GM19452 (cell line): ENCODE measurements at regions not wholly inside any gene's neighbourhood (a gene's known extent, or its start where the extent isn't known, plus 50 kb on each side); places are given as distances from the start of the nearest gene placed in this dataset.

Experiments
- ATAC-seq: cut with Tn5 transposase; IDR thresholded peaks from one replicate; pipeline ENCODE4 v1.9.1; 2021; ENCODE audit not compliant: unreplicated experiment

DNA sequence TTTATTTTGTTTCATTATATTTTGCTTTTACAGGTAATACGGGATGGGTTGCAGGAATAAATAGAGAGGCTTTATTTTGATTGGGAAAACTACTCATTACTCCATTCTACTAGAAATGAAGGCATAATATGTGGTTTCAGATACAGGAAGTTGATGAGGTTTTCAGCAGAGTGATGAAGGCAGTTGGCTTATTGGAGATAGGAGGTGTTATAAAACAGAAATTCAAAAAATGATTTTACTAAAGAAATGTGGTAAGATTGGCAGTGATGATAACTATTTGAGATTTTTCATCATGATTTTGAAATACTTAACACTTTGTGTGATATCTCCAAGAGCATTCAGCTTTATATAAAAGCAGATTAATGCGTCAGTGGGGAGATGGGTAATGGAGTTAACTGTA lies 1445.7 kb upstream of the CADM2 start:
- no peak for ATAC-seq

DNA sequence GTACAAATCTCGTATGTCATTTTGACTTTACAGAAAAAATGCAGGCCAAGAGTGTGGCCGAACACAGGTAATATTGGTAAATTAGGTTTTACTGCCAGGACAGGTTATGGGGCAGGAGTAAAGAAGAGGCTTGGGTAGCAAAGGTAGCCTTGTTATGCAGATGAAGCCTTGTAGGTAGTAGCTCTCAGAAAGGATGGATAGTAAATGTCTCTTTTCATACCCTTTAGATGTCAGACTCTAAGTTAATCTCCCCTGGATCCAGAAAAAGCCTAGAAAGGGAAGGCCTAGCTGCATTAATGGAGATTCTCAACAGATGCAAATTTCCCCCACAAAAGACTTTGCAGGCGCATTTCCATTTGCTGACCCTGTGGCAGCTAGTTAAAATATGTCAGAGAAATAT lies 1445.1 kb upstream of the CADM2 start:
- no peak for ATAC-seq

DNA sequence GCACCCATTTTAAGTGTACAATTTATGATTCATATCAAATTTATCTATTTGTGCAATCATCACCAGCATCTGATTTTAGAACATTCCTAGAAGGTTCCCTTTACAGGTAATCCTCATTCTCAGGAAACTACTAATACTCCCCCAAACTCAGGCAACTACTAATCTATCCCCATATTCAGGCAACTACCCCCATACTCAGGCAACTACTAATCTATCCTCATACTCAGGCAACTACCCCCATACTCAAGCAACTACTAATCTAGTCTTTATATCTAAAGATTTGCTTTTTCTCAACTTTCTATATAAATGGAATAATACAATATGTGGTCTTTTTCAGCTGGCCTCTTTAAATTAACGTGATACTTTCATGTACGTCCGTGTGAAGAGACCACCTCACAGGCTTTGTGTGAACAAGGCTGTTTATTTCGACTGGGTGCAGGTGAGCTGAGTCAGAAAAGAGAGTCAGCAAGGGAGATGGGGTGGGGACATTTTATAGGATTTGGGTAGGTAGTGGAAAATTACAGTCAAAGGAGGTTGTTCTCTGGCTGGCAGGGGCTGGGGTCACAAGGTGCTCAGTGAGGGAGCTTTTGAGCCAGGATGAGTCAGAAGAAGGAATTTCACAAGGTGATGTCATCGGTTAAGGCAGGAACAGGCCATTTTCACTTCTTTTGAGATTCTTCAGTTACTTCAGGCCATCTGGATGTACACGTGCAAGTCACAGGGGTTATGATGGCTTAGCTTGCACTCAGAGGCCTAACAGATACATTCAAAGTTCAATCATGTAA lies 1444.5 kb upstream of the CADM2 start:
- ATAC-seq = no peak

DNA sequence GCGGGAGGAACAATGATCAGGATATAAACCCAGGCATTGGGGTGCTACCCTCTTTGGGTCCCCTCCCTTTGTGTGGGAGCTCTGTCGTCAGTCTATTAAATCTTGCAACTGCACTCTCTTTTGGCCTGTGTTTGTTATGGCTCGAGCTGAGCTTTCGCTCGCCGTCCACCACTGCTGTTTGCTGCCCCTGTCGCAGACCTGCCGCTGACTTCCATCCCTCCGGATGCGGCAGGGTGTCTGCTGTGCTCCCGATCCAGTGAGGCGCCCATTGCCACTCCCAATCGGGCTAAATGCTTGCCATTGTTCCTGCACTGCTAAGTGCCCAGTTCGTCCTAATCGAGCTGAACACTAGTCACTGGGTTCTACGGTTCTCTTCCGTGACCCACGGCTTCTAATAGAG lies 1443.7 kb upstream of the CADM2 start:
- no peak for ATAC-seq

DNA sequence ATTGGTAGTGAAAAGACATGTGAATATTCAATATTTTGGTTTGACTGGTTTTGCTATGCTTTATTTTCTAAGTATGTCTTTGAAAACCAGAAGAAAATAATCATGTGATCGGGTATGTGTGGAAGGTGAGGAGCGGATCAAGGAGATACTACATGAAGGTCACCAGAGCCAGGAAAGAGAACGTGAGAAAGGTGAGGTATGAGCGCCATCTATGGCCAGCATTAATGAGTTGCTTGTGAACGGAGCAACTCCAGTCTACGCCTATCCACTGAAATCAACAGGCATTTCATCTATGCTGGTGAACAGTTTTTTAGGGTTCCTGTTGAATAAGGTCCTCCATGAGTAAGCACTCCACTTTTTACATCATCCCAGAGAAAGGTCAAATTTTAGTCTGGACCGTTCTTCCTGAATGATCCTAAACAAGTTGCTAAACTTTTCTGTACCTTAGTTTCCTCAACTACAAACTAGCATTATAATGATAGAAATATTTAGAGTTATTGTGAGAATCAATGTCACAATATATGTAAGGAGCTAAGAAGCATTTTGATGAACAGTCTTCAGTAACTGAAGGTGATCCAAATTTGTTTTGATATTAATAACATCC lies 1435.2 kb upstream of the CADM2 start:
- ATAC-seq = peak; percentile 60

DNA sequence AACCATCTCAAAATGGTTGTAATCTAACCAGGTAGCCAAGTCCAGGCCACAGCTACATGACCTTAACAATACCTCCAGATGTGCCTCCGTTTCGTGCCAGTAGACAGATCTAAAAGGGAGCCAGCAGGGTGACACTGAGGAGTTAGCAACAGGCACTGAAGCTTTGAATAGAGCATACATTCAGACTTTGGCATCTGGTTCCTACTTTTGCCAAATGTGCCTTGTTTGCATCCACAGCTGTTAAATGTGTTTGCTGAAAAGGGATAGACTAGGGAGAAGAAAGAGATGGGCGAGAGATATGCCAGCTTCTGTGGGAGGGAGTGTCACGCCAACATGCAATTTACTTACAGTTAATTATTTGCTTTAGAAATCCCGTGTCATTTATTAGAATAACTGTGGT lies 1433.9 kb upstream of the CADM2 start:
- ATAC-seq = no peak

DNA sequence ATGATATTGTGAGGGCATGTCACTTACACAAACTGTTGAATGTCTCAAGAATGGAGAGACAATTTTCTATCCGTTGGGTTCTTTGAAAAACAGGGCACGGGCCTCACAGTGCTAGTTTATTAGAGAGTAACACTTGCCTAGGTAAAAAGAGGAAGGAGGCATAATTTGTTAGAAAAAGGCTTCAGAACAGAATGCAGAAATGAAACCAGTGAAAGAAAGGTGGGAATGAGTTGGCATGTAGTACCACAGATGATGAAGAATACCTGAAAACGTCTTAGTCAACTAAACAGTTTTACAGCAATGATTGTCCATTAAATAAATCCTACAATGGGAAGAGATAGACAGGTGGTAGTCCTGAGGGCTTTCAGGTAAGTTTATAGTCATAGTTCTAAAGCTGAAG lies 1399.7 kb upstream of the CADM2 start:
- no peak for ATAC-seq

DNA sequence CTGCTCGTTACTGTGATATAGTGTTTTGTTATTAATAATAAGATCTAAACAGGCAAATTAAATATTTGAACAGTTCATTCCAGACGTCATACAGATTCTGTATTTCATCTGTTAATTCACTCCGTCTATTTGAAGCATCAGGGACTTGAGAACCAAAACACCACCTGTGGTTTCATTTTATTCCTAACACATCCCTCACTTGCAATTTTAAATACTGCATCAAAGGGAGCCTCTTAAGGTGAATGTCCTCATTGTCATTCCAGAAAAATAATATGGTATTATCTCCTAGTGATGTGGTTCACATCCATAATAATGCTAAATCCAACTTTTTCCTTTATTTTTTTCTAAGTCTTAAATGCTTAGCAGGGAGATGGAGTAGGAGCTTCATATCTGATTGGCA lies 1390.9 kb upstream of the CADM2 start:
- no peak for ATAC-seq

DNA sequence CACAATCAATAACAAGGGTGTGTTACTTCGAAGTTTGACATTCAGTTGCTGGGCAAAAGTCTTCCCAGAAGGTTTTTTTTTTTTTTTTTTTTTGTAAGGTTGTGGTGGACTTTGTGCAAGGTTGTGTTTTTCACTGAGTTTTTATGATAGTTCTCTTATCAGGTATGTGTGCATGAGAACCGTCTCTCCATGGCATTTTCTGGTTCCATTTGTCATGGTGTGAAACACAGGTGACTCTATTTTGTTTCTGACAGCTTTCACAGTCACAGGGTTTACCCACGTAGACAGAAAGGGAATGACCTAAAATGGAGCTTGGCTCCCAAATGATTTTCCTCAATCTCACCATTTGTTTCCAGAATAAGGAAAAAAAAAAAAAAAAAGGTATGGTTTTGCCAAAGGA lies 1377.2 kb upstream of the CADM2 start:
- no peak for ATAC-seq

DNA sequence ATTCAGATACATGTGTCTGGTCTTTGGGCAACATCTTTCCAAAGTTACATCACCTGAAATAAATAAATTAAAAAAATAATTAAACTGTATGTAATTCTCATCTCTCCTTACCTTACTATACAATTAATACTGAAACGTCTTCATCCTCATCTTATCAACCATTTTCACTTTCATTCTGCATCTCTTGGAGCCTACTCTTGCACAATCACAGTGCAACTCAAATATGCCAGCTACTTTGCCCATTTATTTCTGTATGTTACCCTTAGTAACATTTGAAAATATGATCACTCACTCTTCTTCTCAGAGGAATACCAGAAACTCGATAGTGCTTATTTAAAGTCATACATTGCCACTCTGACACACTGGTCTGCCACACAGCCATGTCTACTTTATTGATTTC lies 1357.1 kb upstream of the CADM2 start:
- no peak for ATAC-seq

DNA sequence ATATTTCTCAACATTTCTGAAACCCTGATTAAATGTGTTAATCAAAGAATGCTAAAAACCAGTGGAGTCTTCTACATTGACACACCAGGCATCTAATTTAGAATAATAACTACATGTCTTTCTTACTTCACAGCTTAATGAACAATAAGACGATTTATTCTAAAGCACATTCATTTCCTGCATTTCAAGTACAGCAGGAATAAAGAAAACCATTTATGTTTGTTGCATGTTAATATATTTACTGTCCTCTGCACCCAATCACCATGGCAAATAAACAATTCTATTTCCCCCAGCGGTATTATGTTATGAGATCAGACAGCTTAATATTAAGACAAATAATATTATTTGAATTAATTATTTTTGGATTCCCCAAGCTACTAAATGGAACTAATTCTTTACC lies 1336.3 kb upstream of the CADM2 start:
- ATAC-seq = no peak

DNA sequence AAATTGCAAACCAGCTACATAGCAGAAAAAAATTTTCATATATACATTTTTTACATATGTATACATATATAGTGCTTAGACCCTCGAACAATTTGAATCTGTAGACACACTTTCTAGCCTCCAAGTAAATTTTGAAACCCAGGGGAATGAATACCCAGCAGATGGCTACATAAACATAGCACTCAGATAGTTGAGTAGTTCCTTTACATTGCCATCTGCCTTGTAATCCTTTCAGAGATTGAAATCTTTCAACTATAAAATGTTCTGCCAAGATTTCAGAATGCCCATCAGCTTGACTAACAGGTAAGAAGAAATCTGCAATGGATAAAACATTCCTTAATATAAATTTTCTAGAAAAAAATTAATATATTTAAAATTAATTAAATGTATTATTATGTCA lies 1333.5 kb upstream of the CADM2 start:
- ATAC-seq = no peak

DNA sequence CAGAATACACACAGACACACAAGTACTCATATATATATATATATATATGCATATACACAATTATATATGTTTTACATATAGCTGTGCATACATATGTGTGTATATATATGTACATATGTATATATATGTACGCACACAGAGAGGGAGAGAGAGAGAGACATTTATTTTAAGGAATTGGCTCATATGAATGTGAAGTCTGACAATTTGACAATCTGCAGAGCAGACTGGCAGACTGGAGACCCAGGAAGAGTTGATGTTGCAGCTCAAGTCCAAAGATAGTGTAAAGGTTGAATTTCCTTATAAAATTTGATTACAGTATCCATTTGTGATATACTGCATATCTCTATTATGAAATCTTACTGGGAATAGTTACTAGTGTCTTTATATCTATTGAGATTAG lies 1330.3 kb upstream of the CADM2 start:
- ATAC-seq = no peak

DNA sequence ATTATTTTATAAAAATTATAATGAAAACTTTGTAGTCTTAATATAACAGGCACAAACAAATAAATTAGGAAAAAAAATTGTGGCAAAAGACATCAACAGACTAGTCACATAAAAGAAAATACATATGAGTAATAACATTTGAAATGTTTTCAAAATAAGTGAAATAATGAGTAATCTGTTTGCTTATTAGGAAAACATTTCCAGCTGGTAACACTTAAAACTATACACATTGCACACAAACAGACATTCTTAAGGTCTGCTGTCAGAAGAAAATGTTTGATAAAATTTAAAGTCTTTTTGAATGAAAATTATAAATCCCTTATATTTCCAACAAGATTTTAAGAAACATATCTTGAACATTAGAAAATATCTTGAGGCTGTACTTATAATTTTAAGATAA lies 1326.3 kb upstream of the CADM2 start:
- no peak for ATAC-seq

DNA sequence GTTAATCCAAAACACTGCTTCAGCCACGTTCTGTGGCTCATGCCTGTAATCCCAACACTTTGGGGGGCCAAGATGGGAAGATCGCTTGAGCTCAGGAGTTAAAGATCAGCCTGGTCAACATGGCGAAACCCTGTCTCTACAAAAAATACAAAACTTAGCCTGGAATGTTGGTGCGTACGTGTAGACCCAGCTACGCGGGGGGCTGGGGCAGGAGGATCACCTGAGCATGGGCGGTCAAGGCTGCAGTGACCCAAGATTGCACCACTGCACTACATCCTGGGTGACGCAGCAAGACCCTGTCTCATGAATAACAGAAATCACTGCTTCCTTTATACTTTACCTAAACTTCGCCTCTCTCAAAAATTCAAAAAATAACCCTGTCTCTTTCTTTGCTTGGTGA lies 1325.0 kb upstream of the CADM2 start:
- no peak for ATAC-seq

DNA sequence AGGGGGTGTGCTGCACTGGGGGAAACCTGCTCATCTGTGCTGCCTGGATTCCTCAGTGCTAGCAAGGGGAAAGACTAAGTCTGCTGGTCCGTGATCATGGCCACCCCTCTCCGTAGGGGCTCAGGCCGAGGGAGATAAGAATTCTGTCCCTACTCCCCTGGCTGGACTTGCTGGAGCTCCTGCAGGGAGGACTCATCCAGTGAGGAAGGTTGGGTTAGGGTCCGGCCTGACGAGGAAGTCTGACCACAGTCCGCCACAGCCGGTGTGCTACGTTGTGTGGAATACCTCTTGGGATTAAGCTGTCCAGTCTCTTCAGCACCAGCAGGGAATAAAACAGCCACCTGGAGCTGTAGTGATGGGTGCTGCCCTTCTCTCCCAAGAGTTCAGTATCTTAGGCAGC lies 1309.1 kb upstream of the CADM2 start:
- ATAC-seq = no peak

DNA sequence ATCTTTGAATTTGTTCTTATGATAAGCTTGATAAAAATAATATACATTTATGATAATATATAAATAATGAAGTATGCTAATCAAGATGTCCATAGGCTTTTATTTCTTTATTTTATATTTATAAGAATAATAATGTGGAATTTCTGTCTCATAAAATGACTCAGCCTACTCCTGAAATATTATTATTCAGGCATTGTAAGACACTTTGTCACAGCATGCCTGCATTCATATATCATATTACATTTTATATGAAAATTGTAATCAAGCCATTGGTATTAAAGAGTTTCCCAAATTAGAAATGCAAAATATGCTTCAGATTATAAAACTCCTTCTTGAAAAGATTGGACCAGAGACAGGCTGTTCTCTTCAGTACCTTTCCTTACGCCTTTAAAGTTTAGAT lies 1303.7 kb upstream of the CADM2 start:
- no peak for ATAC-seq

DNA sequence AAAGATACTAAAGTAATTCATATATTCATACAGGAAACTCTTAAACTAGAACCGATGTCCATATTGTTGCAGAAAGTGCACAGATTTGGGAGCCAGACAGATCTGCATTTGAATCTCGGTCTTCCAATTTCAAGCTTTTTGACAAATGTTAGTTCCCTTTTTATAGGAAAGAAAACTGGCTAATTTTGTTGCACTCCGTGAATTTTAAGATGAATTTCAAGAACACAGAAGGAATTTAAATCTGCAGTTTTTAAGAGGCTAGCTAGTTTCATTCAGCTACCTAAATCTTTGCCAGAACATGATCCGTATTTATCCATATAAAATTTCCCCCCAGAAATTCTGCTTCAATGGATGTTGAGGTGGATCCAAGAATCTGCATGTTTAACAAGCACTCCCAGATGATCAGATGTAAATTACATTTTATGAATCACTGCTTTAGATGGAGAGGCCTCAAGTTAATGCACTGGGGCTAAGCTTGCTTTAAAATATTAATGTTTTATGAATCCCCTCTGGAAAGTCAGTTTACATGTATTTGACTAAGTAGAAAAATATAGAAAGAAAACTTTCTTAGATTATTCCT lies 1296.3 kb upstream of the CADM2 start:
- ATAC-seq = no peak

DNA sequence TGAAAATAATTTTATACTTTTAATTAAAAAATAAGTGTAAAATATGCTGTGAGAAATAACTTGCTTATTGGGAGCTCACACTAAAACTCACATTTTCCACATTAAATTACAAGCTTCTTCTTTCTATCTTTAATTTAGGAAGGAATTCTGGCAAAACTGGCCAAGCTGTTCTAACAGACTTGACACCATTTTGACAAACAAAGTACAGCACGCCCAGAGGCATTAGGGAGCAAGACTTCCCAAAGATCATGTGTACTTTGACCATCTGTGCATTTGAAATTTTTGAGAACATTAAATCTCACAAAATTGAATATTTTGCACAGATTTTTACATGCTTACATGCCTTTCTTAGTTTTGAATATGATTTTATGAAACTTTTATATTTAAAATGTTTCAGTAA lies 1288.4 kb upstream of the CADM2 start:
- ATAC-seq = no peak

DNA sequence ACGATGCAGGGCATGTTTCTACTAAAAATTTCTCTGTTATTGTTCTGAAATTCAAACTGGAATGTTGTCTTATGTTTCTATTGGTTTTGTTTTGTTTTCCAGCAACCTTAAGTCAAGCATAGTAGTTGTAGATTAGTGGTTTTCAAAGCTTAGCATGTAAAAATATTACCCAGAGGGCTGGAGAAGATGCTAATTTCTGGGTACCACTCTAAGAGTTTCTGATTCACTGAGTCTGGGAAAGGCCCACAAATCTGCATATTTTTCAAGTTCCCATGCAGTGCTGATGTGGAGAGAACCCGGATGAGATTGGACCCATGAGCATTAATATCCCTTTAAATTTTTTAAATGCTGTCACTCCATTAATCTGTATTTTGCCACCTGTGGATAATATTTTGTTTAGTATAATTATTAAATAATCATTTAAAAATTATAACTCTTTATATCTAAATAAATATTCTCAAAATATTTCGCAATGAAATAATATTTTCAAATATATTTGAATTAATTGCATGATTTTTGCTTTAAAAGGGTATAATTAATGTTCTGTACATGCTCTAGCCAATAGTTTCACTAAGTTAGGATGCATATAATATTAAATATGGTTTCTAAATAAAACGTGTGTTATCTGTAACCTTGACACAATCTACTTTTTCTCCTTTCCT lies 1274.7 kb upstream of the CADM2 start:
- ATAC-seq = no peak

DNA sequence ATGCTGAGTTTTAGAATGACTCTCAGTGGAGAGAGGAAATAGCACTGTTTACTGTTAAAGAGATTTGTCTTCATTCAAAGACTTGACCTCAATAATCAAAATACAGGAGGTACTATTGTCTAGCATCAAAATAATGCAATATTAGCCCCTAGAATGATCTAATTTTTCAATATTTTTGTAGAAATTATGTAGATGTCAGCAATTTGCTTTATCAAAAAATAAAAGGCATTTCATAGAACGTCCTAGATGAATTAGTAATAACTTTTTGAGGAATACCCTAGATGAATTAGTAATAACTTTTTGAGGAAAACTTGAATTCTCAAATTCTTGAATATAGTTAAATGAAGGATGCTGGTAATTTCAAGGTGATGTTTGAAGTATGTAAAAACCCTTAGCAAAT lies 1252.1 kb upstream of the CADM2 start:
- ATAC-seq = no peak

DNA sequence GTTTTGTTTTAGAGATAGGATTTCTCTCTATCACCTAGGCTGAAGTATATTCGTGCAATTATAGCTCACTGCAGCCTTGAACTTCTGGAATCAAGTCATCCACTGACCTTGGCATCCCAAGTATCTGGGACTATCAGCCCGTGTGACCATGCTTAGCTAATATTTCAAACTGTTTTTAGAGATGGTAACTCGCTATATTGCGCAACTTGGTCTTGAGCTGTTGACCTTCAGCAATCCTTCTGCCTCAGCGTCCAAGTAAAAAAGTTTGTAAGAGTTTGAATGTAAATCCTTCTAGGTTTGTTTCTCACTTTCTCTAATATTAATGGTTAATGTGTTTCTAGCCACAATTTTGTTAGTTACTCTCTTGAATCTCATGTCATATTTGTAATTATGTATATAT lies 1243.5 kb upstream of the CADM2 start:
- no peak for ATAC-seq
